ENCODE measurements at regions not wholly inside any gene's neighbourhood (a gene's known extent, or its start where the extent isn't known, plus 50 kb on each side); places are given as distances from the start of the nearest gene placed in this dataset.

DNA sequence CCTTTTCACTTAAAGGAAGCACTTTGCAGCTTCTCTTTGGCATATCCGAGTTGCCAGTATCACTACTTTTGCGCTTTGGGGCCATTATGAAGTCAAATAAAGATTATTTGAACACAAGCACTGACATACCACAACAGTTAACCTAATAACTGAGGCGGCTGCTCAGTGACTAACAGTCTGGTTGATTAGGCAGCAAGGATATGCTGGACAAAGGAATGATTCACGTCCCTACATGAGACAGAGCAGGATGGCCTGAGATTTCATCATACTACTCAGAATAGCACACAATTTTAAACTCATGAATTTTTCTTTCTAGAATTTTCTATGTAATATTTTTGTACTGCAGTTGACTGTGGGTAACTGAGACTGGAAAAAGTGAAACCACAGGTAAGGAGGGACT is 56.9 kb upstream of the E2F7 start:
- no peak overlapping the region for H3K4me3 ChIP-seq
- DNase-seq: no peak
- H3K4me1 ChIP-seq (replicated peaks in 1 of 2): no peaks in the 10 kb centered on the region
- WGBS, 4 donors: 56 to 64% (median 58%) methylated on average over 4 of the region's 4 CpGs
- TF ChIP-seq CTCF (IDR thresholded peaks at IDR 0.05): no peak
- no peak for TF ChIP-seq POLR2A (IDR thresholded peaks at IDR 0.05)
- H3K27me3 ChIP-seq: no peaks in the 10 kb centered on the region
- H3K36me3 ChIP-seq (replicated peaks in 1 of 2): no peaks in the 10 kb centered on the region
- H3K9me3 ChIP-seq (replicated peaks in 1 of 3): no peaks in the 10 kb centered on the region
- H3K27ac ChIP-seq: no peak overlapping the region
- intact Hi-C loops (cut with DNase I): no loop called here

DNA sequence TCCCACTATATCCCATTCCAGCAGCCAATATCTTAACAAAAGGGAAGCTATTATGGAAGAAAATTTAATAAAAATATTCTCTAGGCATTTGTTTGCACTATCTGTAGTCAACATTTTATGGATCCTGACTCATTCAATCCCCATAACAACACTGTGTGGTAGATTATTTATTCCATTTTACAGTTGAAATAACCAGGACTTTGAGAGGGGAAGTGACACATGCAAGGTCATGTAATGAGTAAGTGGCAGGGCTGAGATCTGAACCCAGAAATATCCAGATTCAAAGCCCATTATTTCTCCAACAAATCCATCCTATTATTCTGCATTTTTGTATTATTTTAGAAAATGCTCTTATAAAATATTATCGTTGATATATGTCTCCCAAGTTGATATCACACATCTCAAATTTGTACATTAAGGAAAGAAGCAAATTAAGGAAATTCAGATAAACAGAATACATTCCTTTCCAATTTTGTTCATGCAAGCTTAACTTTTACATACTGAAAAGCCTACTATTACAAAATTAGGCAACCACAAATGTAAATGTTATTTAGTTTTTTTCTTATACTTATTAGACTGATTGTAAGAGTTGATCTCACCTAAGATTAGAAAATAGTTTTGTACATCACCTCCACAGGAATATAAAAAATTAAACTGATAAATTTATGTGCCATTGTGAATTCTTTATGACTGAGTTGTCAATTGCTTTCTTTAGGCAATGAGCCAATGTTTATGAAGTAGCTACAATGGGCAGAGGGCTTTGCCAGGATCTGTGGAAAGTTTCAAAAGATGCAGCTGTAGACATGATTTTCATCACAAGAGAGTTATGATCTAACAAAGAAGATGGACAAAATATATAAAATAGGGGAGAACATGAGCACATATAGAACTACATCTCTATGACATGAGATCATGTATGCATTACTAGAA is 55.1 kb upstream of the E2F7 start:
- Histone ChIP-seq H3K4me1 (replicated peaks in 1 of 2) (no peaks in the 10 kb centered on the region), H3K9me3 (replicated peaks in 1 of 3) (no peaks in the 10 kb centered on the region), H3K27ac (no peak overlapping the region), H3K4me3 (no peak overlapping the region), H3K27me3 (no peaks in the 10 kb centered on the region), H3K36me3 (replicated peaks in 1 of 2) (no peaks in the 10 kb centered on the region)
- no peak for DNase-seq
- intact Hi-C loops (cut with DNase I): no loop called here
- WGBS, 4 donors: 78 to 95% (median 84%) methylated on average over 1 of the region's 1 CpG
- TF ChIP-seq CTCF (IDR thresholded peaks at IDR 0.05) (no peak), POLR2A (IDR thresholded peaks at IDR 0.05) (no peak)

GRCh38 chr12:77118696-77119095 is 53.3 kb upstream of the E2F7 start:
- Histone ChIP-seq H3K27me3 (no peaks in the 10 kb centered on the region), H3K36me3 (replicated peaks in 1 of 2) (no peaks in the 10 kb centered on the region), H3K27ac (no peak overlapping the region), H3K9me3 (replicated peaks in 1 of 3) (no peaks in the 10 kb centered on the region), H3K4me3 (no peak overlapping the region), H3K4me1 (replicated peaks in 1 of 2) (no peaks in the 10 kb centered on the region)
- WGBS, 4 donors: 37 to 55% (median 44%) methylated on average over 2 of the region's 2 CpGs
- no peak for TF ChIP-seq POLR2A (IDR thresholded peaks at IDR 0.05)
- TF ChIP-seq CTCF (IDR thresholded peaks at IDR 0.05): no peak
- DNase-seq: no peak
- intact Hi-C loops (cut with DNase I): no loop called here

- DNase-seq: no peak
- Histone ChIP-seq H3K9me3 (replicated peaks in 1 of 3) (no peaks in the 10 kb centered on the region), H3K4me3 (no peak overlapping the region), H3K27me3 (no peaks in the 10 kb centered on the region), H3K36me3 (replicated peaks in 1 of 2) (no peaks in the 10 kb centered on the region), H3K27ac (no peak overlapping the region), H3K4me1 (replicated peaks in 1 of 2) (no peaks in the 10 kb centered on the region)
- WGBS, 4 donors: 49 to 86% (median 75%) methylated on average over 2 of the region's 2 CpGs
- intact Hi-C loops (cut with DNase I): no loop called here
- TF ChIP-seq POLR2A (IDR thresholded peaks at IDR 0.05) (no peak), CTCF (IDR thresholded peaks at IDR 0.05) (no peak)
Observed at GRCh38 chr12:77116277-77116676, 50.9 kb upstream of the E2F7 start.

Measured in adrenal gland (tissue), 9 donors.